Stomach (tissue), 8 donors: ENCODE measurements at regions not wholly inside any gene's neighbourhood (a gene's known extent, or its start where the extent isn't known, plus 50 kb on each side); places are given as distances from the start of the nearest gene placed in this dataset.

Source experiments
- DNase-seq, 2 donors: peaks; one replicate each; pipeline versions ENCODE4 v3.0.0 to v3.0.0-alpha.2; 2013 to 2019
- H3K27ac ChIP-seq, 5 donors: fragments of 200-600 bp in 4 of 5; sonication (generic) in 4 of 5; one replicate each; pipeline ENCODE4 v1.5.1; 2013 to 2019; ENCODE audit warnings: mild to moderate bottlenecking in 1 of 5, moderate library complexity in 1 of 5
- H3K27me3 ChIP-seq, 3 donors: fragments of 200-600 bp; sonication (generic); one replicate each; pipeline ENCODE4 v1.5.1; 2017 to 2019; ENCODE audit warnings: mixed run types in 1 of 3
- H3K36me3 ChIP-seq, 4 donors: fragments of 200-600 bp; sonication (generic); 1 replicate in 3 of 4; 2 replicates in 1 of 4; pipeline ENCODE4 v1.5.1; 2016 to 2019
- H3K4me1 ChIP-seq, 4 donors: fragments of 200-600 bp; sonication (generic); one replicate each; pipeline ENCODE4 v1.5.1; 2016 to 2019
- H3K4me3 ChIP-seq, 4 donors: fragments of 200-600 bp; sonication (generic) in 3 of 4; one replicate each; pipeline ENCODE4 v1.5.1; 2016 to 2019; ENCODE audit warnings: mild to moderate bottlenecking in 1 of 4
- H3K9me3 ChIP-seq, 4 donors: fragments of 200-600 bp; sonication (generic); one replicate each; pipeline ENCODE4 v1.5.1; 2016 to 2019
- EP300 ChIP-seq: sonication (generic); formaldehyde crosslinking; IDR thresholded peaks from one replicate; pipeline ENCODE4 v1.6.1; 2017; ENCODE audit warnings: antibody characterized with exemption
- POLR2A ChIP-seq, 4 donors: fragments of 450-650 bp; IDR thresholded peaks; one replicate each; pipeline ENCODE4 v1.6.1; 2016; ENCODE audit warnings: antibody characterized with exemption in 4 of 4, control low read depth in 2 of 4, mild to moderate bottlenecking in 1 of 4, moderate library complexity in 1 of 4
- POLR2AphosphoS5 ChIP-seq, 3 donors: sonication (generic); formaldehyde crosslinking; IDR thresholded peaks; one replicate each; pipeline ENCODE4 v1.6.1; 2016; ENCODE audit warnings: antibody characterized with exemption in 3 of 3
- WGBS, 5 donors: extraction: QIAGEN DNeasy Blood & Tissue Kit in 3 of 5; methylation state at CpG; one replicate each; pipeline versions ENCODE4 v1.1.5 to v1.1.7; 2013 to 2018; 5-methylcytosine and 5-hydroxymethylcytosine counted together
- intact Hi-C: fragments of 100-400 bp; cut with DNase I; formaldehyde crosslinking; loops from one replicate; pipeline ENCODE4 v1.15.1; 2023; ENCODE audit warnings: low total_unique reads
- TF ChIP-seq, protein P1 (sequence below), 7 experiments: fragments of 450-650 bp in 4 of 7; fragments of 200-600 bp in 3 of 7; sonication (generic) in 3 of 7; IDR thresholded peaks; one replicate each; pipeline ENCODE4 v1.5.1; 2016 to 2019; ENCODE audit warnings: antibody characterized with exemption in 7 of 7, control low read depth in 2 of 7, mild to moderate bottlenecking in 1 of 7
- donor health status: healthy with polysubstance abuse.
- donor health status: Bipolar disorder and iron deficiency.
- donor health status: healthy.

DNA sequence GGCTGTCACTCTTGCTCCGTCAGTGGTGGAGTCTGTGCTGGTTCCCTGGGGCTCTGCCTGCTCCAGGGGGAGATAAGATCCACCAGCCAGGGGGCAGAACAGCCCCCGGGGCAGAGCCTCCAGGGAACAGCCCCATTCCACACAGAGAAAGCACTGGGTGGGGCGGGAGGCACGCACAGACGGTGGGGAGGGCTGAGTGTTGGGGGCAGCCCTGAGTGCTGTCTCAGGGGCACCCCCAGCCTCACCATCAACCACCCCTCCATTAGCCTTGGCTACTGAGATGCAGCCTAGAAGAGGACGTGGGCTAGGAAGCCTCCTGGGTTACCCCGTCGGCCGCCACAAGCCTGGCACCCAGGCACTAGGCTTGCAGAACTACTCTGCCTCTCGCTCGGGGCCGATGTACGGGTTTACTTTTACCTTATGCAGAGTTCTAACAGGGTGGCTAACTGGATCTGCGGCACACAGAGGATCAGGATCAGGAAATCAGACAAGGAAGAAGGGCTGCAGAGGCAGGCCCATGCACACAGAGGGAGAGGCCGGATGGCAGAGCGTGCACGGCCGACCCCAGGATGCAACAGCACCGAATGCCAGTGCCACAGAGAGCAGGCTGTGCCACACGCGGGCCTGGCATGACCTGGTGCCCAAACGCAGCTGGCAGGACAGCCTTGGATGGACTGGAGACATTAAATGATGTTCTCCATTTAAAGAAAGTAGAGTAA, 140.5 kb downstream of the CTTN start:
- H3K9me3 ChIP-seq, result peaks cover 0 to 10% (median 4%) of the 10 kb centered on the region in 4 donors
- H3K27ac ChIP-seq, result no peak overlapping the region
- H3K4me3 ChIP-seq, result no peak overlapping the region
- no peaks in the 10 kb centered on the region for H3K27me3 ChIP-seq
- TF ChIP-seq, protein P1, sequence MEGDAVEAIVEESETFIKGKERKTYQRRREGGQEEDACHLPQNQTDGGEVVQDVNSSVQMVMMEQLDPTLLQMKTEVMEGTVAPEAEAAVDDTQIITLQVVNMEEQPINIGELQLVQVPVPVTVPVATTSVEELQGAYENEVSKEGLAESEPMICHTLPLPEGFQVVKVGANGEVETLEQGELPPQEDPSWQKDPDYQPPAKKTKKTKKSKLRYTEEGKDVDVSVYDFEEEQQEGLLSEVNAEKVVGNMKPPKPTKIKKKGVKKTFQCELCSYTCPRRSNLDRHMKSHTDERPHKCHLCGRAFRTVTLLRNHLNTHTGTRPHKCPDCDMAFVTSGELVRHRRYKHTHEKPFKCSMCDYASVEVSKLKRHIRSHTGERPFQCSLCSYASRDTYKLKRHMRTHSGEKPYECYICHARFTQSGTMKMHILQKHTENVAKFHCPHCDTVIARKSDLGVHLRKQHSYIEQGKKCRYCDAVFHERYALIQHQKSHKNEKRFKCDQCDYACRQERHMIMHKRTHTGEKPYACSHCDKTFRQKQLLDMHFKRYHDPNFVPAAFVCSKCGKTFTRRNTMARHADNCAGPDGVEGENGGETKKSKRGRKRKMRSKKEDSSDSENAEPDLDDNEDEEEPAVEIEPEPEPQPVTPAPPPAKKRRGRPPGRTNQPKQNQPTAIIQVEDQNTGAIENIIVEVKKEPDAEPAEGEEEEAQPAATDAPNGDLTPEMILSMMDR (IDR thresholded peaks at IDR 0.05), result no peak
- TF ChIP-seq POLR2AphosphoS5 (IDR thresholded peaks at IDR 0.05) (no peak), POLR2A (IDR thresholded peaks at IDR 0.05) (no peak), EP300 (no peak)
- no peaks in the 10 kb centered on the region for H3K4me1 ChIP-seq
- WGBS, 5 donors, result 87 to 95% (median 88%) methylated on average over 10 to 22 of the region's 22 CpGs
- intact Hi-C loops, result no loop called here
- no peak for DNase-seq
- H3K36me3 ChIP-seq, result no peaks in the 10 kb centered on the region

DNA sequence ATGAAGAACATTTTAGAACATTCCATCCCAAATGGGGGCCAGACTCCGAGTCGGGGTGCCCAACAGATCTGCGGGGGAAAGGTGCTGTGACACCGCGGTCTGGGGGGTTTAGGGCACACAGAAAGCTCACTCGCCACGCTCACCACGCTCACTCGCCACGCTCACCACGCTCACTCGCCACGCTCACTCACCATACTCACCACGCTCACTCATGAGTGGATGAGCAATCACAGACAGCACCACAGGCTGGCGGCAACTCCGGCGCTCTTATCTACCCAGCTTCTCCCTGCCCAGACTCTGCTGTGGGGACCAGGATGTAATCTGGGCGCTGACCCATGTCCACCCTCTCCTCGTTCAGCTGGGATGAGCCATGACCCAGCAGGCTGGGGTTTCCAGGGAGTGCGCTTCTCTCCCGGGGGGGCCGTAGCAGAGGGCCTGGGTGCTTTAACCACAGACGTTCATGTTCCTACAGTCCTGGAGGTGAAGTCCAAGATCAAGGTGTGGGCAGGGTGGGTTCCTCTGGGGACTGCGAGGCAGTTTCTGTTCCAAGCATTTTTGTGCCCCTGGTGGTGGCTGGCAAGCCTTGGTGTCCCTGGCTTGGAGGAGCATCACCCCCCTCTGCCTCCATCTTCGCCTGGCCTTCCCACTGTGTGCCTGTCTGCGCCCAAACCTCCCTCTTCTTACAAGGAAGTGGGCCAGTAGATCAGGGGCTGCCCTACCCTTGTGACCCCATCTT, 141.2 kb downstream of the CTTN start:
- intact Hi-C loops, result no loop called here

DNA sequence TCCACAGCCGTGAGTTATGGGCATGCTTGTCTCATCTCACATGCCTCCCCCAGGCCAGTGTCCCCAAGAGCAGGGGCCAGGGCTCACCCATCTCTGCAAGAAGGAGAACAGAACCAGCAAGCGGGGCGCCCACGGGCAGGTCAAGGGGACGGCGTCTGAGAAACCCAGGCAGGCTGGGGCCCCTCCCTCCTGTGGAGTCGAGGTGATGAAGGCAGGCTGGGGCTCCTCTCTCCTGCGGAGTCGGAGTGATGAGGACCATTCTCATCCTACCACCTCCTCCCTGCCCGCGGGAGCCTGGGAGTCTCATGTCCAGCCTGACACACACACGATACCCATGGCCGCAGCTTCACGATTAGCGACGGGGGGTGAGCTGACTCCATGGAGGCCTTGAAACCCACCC, 141.9 kb downstream of the CTTN start:
- H3K27me3 ChIP-seq, result no peaks in the 10 kb centered on the region
- no peak for DNase-seq
- WGBS, 5 donors, result 89 to 93% (median 91%) methylated on average over 13 to 16 of the region's 16 CpGs
- H3K4me1 ChIP-seq, result no peaks in the 10 kb centered on the region
- no peaks in the 10 kb centered on the region for H3K36me3 ChIP-seq
- intact Hi-C loops, result no loop called here
- no peak overlapping the region for H3K4me3 ChIP-seq
- H3K9me3 ChIP-seq, result peaks cover 0 to 10% (median 4%) of the 10 kb centered on the region in 4 donors
- TF ChIP-seq EP300 (no peak), POLR2A (IDR thresholded peaks at IDR 0.05) (no peak), POLR2AphosphoS5 (IDR thresholded peaks at IDR 0.05) (no peak)
- TF ChIP-seq, protein P1 (IDR thresholded peaks at IDR 0.05), result no peak
- H3K27ac ChIP-seq, result no peak overlapping the region

More for the DNA sequence above, 141.2 kb downstream of the CTTN start:
- WGBS, 5 donors, result 89 to 94% (median 93%) methylated on average over 21 to 26 of the region's 26 CpGs
- H3K9me3 ChIP-seq, result peaks cover 0 to 10% (median 4%) of the 10 kb centered on the region in 4 donors
- TF ChIP-seq, protein P1 (IDR thresholded peaks at IDR 0.05), result no peak
- TF ChIP-seq EP300 (no peak), POLR2AphosphoS5 (IDR thresholded peaks at IDR 0.05) (no peak)
- H3K27me3 ChIP-seq, result no peaks in the 10 kb centered on the region
- no peaks in the 10 kb centered on the region for H3K4me1 ChIP-seq
- H3K4me3 ChIP-seq, result no peak overlapping the region
- no peaks in the 10 kb centered on the region for H3K36me3 ChIP-seq
- DNase-seq, result no peak
- H3K27ac ChIP-seq, result no peak overlapping the region

DNA sequence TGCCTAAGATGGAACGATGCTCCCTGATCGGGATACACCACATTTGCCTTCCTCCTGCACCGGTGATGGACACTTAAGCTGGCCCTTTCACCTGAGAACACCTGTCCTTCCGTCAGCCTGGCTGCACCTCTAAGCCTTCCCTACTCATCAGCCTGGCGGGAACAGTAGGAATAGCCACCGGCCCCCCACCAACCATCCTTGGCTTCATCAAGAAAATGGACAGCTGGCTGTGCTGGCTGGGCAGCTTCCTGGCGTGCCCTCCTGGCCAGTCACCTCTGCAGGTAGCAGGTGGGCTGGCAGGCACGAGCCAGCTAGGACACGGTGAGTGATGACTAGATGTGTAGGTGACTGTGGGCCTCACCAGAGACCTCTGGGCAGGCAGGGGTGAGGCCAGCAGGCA, 142.8 kb downstream of the CTTN start:
- WGBS, 5 donors, result 86 to 94% (median 89%) methylated on average over 9 of the region's 9 CpGs
- no peak for DNase-seq
- Histone ChIP-seq H3K4me3 (no peak overlapping the region), H3K27ac (no peak overlapping the region), H3K4me1 (no peaks in the 10 kb centered on the region), H3K9me3 (peaks cover 0 to 10% (median 4%) of the 10 kb centered on the region in 4 donors), H3K36me3 (no peaks in the 10 kb centered on the region), H3K27me3 (no peaks in the 10 kb centered on the region)
- intact Hi-C loops, result no loop called here
- TF ChIP-seq POLR2A (IDR thresholded peaks at IDR 0.05) (no peak), POLR2AphosphoS5 (IDR thresholded peaks at IDR 0.05) (no peak), EP300 (no peak)
- TF ChIP-seq, protein P1 (IDR thresholded peaks at IDR 0.05), result no peak
